Spleen (tissue), 7 donors: ENCODE measurements at regions not wholly inside any gene's neighbourhood (a gene's known extent, or its start where the extent isn't known, plus 50 kb on each side); places are given as distances from the start of the nearest gene placed in this dataset.

Source experiments
- POLR2A ChIP-seq, 3 donors: fragments of 450-650 bp; IDR thresholded peaks; one replicate each; pipeline ENCODE4 v1.5.1; 2017; ENCODE audit warnings: antibody characterized with exemption in 3 of 3, mild to moderate bottlenecking in 1 of 3
- TF ChIP-seq, protein P1 (sequence below), 11 experiments: fragments of 200-600 bp in 7 of 11; fragments of 450-650 bp in 4 of 11; sonication (generic) in 4 of 11; IDR thresholded peaks in 8 of 11; conservative IDR thresholded peaks in 3 of 11; 1 replicate in 7 of 11; 2 replicates in 4 of 11; pipeline versions ENCODE4 v1.4.0 to v1.8.0; 2016 to 2021; ENCODE audit warnings: antibody characterized with exemption in 11 of 11, inconsistent platforms in 4 of 11, mild to moderate bottlenecking in 1 of 11
- donor health status: DM: no; HTN: no; CAD: no; lungs with moderate emphysema.
- donor health status: DM: no; HTN: no; CAD: no.
- donor health status: DM: no; HTN: no; CAD: no.

GRCh38 chr13:39254601-39255000, 216.3 kb downstream of the NHLRC3 start:
- TF ChIP-seq, protein P1, sequence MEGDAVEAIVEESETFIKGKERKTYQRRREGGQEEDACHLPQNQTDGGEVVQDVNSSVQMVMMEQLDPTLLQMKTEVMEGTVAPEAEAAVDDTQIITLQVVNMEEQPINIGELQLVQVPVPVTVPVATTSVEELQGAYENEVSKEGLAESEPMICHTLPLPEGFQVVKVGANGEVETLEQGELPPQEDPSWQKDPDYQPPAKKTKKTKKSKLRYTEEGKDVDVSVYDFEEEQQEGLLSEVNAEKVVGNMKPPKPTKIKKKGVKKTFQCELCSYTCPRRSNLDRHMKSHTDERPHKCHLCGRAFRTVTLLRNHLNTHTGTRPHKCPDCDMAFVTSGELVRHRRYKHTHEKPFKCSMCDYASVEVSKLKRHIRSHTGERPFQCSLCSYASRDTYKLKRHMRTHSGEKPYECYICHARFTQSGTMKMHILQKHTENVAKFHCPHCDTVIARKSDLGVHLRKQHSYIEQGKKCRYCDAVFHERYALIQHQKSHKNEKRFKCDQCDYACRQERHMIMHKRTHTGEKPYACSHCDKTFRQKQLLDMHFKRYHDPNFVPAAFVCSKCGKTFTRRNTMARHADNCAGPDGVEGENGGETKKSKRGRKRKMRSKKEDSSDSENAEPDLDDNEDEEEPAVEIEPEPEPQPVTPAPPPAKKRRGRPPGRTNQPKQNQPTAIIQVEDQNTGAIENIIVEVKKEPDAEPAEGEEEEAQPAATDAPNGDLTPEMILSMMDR (IDR thresholded peaks at IDR 0.05 in 8 of 11, conservative IDR thresholded peaks at IDR 0.05 in 3 of 11) = no peak
- no peak for TF ChIP-seq POLR2A (IDR thresholded peaks at IDR 0.05)
